Body of pancreas (tissue), 4 donors: ENCODE measurements at regions not wholly inside any gene's neighbourhood (a gene's known extent, or its start where the extent isn't known, plus 50 kb on each side); places are given as distances from the start of the nearest gene placed in this dataset.

Experiments used
- ATAC-seq: fragments of 150-250 bp; one replicate; pipeline ENCODE4 v1.9.1; 2016
- DNase-seq, 4 donors: peaks; one replicate each; pipeline ENCODE4 v3.0.0-alpha.2; 2019
- H3K27ac ChIP-seq, 4 donors: fragments of 200-600 bp; sonication (generic); 1 replicate in 3 of 4; 2 replicates in 1 of 4; pipeline versions ENCODE4 v1.5.1 to v1.6.1; 2016 to 2019; ENCODE audit warnings: mild to moderate bottlenecking in 1 of 4, mixed read lengths in 1 of 4, moderate library complexity in 1 of 4
- H3K27me3 ChIP-seq, 2 donors: fragments of 200-600 bp; sonication (generic); one replicate each; pipeline ENCODE4 v1.6.0; 2016; ENCODE audit warnings: mild to moderate bottlenecking in 1 of 2
- H3K36me3 ChIP-seq, 2 donors: fragments of 200-600 bp; sonication (generic); replicated peaks in 1 of 2; 2 replicates each; pipeline ENCODE4 v1.5.1; 2016; ENCODE audit warnings: low read depth in 2 of 2; ENCODE audit not compliant: insufficient read depth in 1 of 2
- H3K4me1 ChIP-seq: fragments of 200-600 bp; sonication (generic); one replicate; pipeline ENCODE4 v1.6.0; 2016
- H3K4me3 ChIP-seq, 2 donors: fragments of 200-600 bp; sonication (generic); 1 replicate in 1 of 2; 2 replicates in 1 of 2; pipeline ENCODE4 v1.5.1; 2016 to 2019
- H3K9me3 ChIP-seq, 3 donors: fragments of 200-600 bp; sonication (generic); 1 replicate in 2 of 3; 2 replicates in 1 of 3; pipeline ENCODE4 v1.5.1; 2016
- CTCF ChIP-seq, 7 experiments: fragments of 450-650 bp in 4 of 7; fragments of 200-600 bp in 3 of 7; sonication (generic) in 3 of 7; IDR thresholded peaks; one replicate each; pipeline ENCODE4 v1.5.1; 2016 to 2019; ENCODE audit warnings: antibody characterized with exemption in 7 of 7
- POLR2A ChIP-seq, 3 donors: fragments of 450-650 bp; IDR thresholded peaks; one replicate each; pipeline ENCODE4 v1.6.1; 2016; ENCODE audit warnings: antibody characterized with exemption in 3 of 3, mild to moderate bottlenecking in 2 of 3
- WGBS, 2 donors: methylation state at CpG; one replicate each; pipeline ENCODE4 v1.1.5; 2017; 5-methylcytosine and 5-hydroxymethylcytosine counted together
- intact Hi-C: fragments of 100-400 bp; cut with DNase I; formaldehyde crosslinking; loops from one replicate; pipeline ENCODE4 v1.15.1; 2023

GRCh38 chr2:176997792-176998169, 214.8 kb upstream of the HNRNPA3 start:
- Histone ChIP-seq H3K4me1 (no peaks in the 10 kb centered on the region), H3K4me3 (no peak overlapping the region), H3K27ac (no peak overlapping the region), H3K36me3 (no peaks in the 10 kb centered on the region), H3K27me3 (no peaks in the 10 kb centered on the region), H3K9me3 (no peaks in the 10 kb centered on the region)
- TF ChIP-seq CTCF (IDR thresholded peaks at IDR 0.05) (no peak), POLR2A (IDR thresholded peaks at IDR 0.05) (no peak)
- intact Hi-C loops: no loop called here
- ATAC-seq: no peak
- DNase-seq: no peak
- WGBS, 2 donors: 88 to 89% methylated on average over 1 of the region's 1 CpG

- no peaks in the 10 kb centered on the region for H3K36me3 ChIP-seq
- ATAC-seq (no peak), DNase-seq (peak in 1 of 4 donors; percentile 6)
- 79% methylated on average over 1 of the region's 1 CpG for WGBS, 2 donors
- no peaks in the 10 kb centered on the region for H3K4me1 ChIP-seq
- no peaks in the 10 kb centered on the region for H3K27me3 ChIP-seq
- no peaks in the 10 kb centered on the region for H3K9me3 ChIP-seq
- no peak overlapping the region for H3K4me3 ChIP-seq
- no peak for TF ChIP-seq POLR2A (IDR thresholded peaks at IDR 0.05)
- no peak for TF ChIP-seq CTCF (IDR thresholded peaks at IDR 0.05)
- intact Hi-C loops: no loop called here
- H3K27ac ChIP-seq: no peak overlapping the region
These were observed 213.3 kb upstream of the HNRNPA3 start for GRCh38 chr2:176999301-176999700.

GRCh38 chr2:177000061-177000714, 212.4 kb upstream of the HNRNPA3 start:
- no peaks in the 10 kb centered on the region for H3K4me1 ChIP-seq
- H3K36me3 ChIP-seq: no peaks in the 10 kb centered on the region
- intact Hi-C loops: no loop called here
- no peak overlapping the region for H3K4me3 ChIP-seq
- DNase-seq: no peak
- TF ChIP-seq CTCF (IDR thresholded peaks at IDR 0.05): no peak
- TF ChIP-seq POLR2A (IDR thresholded peaks at IDR 0.05): no peak
- no peak overlapping the region for H3K27ac ChIP-seq
- no peaks in the 10 kb centered on the region for H3K27me3 ChIP-seq
- H3K9me3 ChIP-seq: no peaks in the 10 kb centered on the region
- WGBS, 2 donors: 83 to 91% methylated on average over 4 of the region's 4 CpGs
- ATAC-seq: no peak

GRCh38 chr2:177000715-177001072, 211.9 kb upstream of the HNRNPA3 start:
- WGBS, 2 donors: 71 to 81% methylated on average over 4 of the region's 4 CpGs

More at GRCh38 chr2:177000715-177001072, 211.9 kb upstream of the HNRNPA3 start:
- TF ChIP-seq CTCF (IDR thresholded peaks at IDR 0.05): no peak
- no peak for TF ChIP-seq POLR2A (IDR thresholded peaks at IDR 0.05)
- no peak overlapping the region for H3K4me3 ChIP-seq
- no peaks in the 10 kb centered on the region for H3K36me3 ChIP-seq
- no peaks in the 10 kb centered on the region for H3K27me3 ChIP-seq
- no peak for DNase-seq
- H3K27ac ChIP-seq: no peak overlapping the region
- no peaks in the 10 kb centered on the region for H3K4me1 ChIP-seq
- no peaks in the 10 kb centered on the region for H3K9me3 ChIP-seq
- intact Hi-C loops: no loop called here
- ATAC-seq: no peak
